ENCODE measurements at regions not wholly inside any gene's neighbourhood (a gene's known extent, or its start where the extent isn't known, plus 50 kb on each side); places are given as distances from the start of the nearest gene placed in this dataset.

- no peak for TF ChIP-seq CTCF (IDR thresholded peaks at IDR 0.05 in 8 of 11, conservative IDR thresholded peaks at IDR 0.05 in 3 of 11)
- no peak for TF ChIP-seq POLR2AphosphoS5 (IDR thresholded peaks at IDR 0.05)
Observed at GRCh38 chr13:80054806-80055205, 286.1 kb downstream of the SPRY2 start.

Measured in spleen (tissue), 7 donors.